Muscle layer of colon (tissue), 2 donors: ENCODE measurements at regions not wholly inside any gene's neighbourhood (a gene's known extent, or its start where the extent isn't known, plus 50 kb on each side); places are given as distances from the start of the nearest gene placed in this dataset.

Experiments used
- H3K27ac ChIP-seq: one replicate; pipeline ENCODE4 v1.7.0; 2013; ENCODE audit warnings: low read depth, mild to moderate bottlenecking, low read length, moderate library complexity
- H3K27me3 ChIP-seq, 2 donors: one replicate each; pipeline ENCODE4 v1.7.0; 2013; ENCODE audit warnings: low read length in 2 of 2, mild to moderate bottlenecking in 2 of 2; ENCODE audit not compliant: insufficient read depth in 2 of 2, control insufficient read depth in 1 of 2
- H3K36me3 ChIP-seq: one replicate; pipeline ENCODE4 v1.7.0; 2013; ENCODE audit warnings: mild to moderate bottlenecking, low read length; ENCODE audit not compliant: insufficient read depth
- H3K4me1 ChIP-seq: one replicate; pipeline ENCODE4 v1.7.0; 2013; ENCODE audit warnings: mild to moderate bottlenecking, low read length; ENCODE audit not compliant: insufficient read depth
- H3K4me3 ChIP-seq, 2 donors: one replicate each; pipeline ENCODE4 v1.7.0; 2013; ENCODE audit warnings: low read length in 2 of 2, low read depth in 1 of 2, mild to moderate bottlenecking in 1 of 2, moderate library complexity in 1 of 2
- H3K9ac ChIP-seq: one replicate; pipeline ENCODE4 v1.7.0; 2013; ENCODE audit warnings: low read length
- H3K9me3 ChIP-seq: one replicate; pipeline ENCODE4 v1.7.0; 2013; ENCODE audit warnings: mild to moderate bottlenecking, low read length
- donor health status: abdominal sarcoma.
- donor health status: Adenocarcinoma of cecum.

- Histone ChIP-seq H3K27ac (no peak overlapping the region), H3K9ac (no peak overlapping the region), H3K4me1 (no peaks in the 10 kb centered on the region), H3K4me3 (no peak overlapping the region), H3K9me3 (no peaks in the 10 kb centered on the region), H3K36me3 (no peaks in the 10 kb centered on the region), H3K27me3 (no peaks in the 10 kb centered on the region)
These were observed 164.7 kb upstream of the B3GAT1 start for GRCh38 chr11:134576721-134577171.

DNA sequence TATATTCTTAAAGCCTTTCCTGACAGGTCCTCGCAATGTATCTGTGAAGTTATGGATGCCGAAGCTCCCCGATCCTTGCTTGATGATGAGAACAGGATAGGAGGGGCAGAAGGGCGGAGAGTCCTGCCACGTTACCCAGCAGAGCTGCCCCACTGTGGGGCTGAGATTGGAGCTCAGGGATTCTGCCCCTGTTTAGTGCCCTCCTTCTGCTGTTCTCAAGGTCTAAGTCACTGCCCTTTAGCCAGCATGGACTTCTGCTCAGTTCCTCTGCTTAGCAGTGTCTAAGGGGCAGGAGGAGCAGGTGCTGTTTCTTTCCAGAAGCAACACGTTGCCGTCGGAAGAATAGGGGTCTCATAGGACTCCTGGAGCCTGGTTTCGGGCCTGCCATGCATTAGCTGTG, 164.2 kb upstream of the B3GAT1 start:
- H3K27me3 ChIP-seq: no peaks in the 10 kb centered on the region
- H3K9me3 ChIP-seq: no peaks in the 10 kb centered on the region
- no peak overlapping the region for H3K4me3 ChIP-seq
- H3K4me1 ChIP-seq: no peaks in the 10 kb centered on the region
- no peak overlapping the region for H3K9ac ChIP-seq
- no peak overlapping the region for H3K27ac ChIP-seq
- no peaks in the 10 kb centered on the region for H3K36me3 ChIP-seq

DNA sequence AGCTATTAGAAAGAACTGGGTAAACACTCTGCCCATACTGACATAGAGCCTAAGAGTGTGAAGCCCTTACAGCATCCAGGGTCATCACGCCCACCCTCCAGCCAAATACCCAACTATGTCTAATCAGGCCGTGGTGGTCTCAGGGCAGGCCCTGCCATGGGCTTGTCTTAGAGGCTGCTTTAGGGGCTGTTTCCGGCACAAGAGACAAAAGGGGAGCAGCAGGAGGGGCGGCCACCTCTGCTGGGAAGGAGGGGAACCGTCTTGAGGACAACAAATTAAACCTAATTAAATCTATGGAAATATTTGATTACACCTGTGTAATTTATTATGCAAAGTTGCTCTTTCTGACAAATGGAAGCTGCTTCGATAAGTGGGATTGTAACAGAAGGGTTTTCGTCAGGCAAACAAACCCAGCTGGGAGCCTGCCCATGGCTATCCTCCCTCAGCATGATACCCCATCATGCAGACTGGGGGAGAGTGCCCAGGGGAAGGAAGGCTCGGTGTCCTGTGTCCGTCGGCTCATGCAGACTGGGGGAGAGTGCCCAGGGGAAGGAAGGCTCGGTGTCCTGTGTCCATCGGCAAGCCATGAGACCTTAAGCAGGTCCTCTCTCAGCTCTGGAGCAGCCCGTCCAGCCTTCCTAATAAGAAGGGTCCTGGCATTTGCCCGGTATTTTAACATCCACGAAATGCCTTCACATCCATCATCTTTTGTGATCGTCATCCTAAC, 163.6 kb upstream of the B3GAT1 start:
- H3K9me3 ChIP-seq: no peaks in the 10 kb centered on the region
- no peak overlapping the region for H3K4me3 ChIP-seq
- H3K36me3 ChIP-seq: no peaks in the 10 kb centered on the region
- H3K27me3 ChIP-seq: no peaks in the 10 kb centered on the region
- no peaks in the 10 kb centered on the region for H3K4me1 ChIP-seq
- no peak overlapping the region for H3K27ac ChIP-seq
- no peak overlapping the region for H3K9ac ChIP-seq

- no peak overlapping the region for H3K4me3 ChIP-seq
- H3K36me3 ChIP-seq: no peaks in the 10 kb centered on the region
These were observed 162.9 kb upstream of the B3GAT1 start for GRCh38 chr11:134574947-134575346.

DNA sequence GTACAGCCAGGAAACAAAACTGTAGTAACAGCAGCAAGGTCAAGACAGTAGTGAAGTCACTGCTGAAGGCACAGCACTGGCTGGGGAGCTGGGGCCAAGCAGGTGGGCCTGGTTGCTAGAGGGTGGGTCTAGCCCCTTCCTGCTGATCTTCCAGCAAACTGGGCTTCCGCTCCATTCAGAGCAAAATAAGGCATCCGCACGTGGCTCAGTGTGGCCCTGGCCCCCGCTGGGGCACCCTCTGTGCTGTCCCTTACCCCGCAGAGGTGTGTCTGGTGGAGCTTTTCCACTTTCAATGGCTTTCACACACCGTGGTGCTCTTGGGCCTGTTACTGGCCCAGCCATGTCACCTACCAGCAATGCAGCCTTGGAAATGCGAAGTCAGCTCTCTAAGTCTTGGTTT, 162.4 kb upstream of the B3GAT1 start:
- no peaks in the 10 kb centered on the region for H3K4me1 ChIP-seq
- H3K27me3 ChIP-seq: no peaks in the 10 kb centered on the region
- no peaks in the 10 kb centered on the region for H3K9me3 ChIP-seq
- H3K36me3 ChIP-seq: no peaks in the 10 kb centered on the region
- no peak overlapping the region for H3K4me3 ChIP-seq
- H3K27ac ChIP-seq: no peak overlapping the region
- H3K9ac ChIP-seq: no peak overlapping the region

More at GRCh38 chr11:134574947-134575346, 162.9 kb upstream of the B3GAT1 start:
- Histone ChIP-seq H3K27ac (no peak overlapping the region), H3K9me3 (no peaks in the 10 kb centered on the region), H3K9ac (no peak overlapping the region), H3K27me3 (no peaks in the 10 kb centered on the region), H3K4me1 (no peaks in the 10 kb centered on the region)

DNA sequence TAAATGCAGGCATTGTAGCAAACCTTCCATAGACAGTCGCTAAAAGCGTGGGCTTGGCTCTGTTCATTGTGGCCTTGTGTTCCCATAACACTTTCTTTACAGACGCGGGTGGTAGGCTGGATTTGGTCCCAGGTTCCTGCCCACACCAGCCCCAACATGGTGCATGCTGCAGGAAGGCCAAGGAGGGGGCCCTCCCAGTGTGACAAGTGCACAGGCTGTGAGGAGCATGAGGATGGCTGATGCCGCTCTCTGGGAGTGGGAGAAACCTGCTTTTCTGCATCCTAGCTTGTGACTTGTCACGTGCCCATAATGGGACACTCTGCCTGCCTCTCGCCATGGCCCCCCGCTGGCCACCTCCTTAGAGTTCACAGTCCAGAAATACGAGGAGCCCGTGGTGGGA, 161.8 kb upstream of the B3GAT1 start:
- H3K9ac ChIP-seq: no peak overlapping the region
- no peaks in the 10 kb centered on the region for H3K36me3 ChIP-seq
- H3K27me3 ChIP-seq: no peaks in the 10 kb centered on the region
- H3K4me3 ChIP-seq: no peak overlapping the region
- H3K4me1 ChIP-seq: no peaks in the 10 kb centered on the region
- no peak overlapping the region for H3K27ac ChIP-seq
- H3K9me3 ChIP-seq: no peaks in the 10 kb centered on the region

- no peaks in the 10 kb centered on the region for H3K9me3 ChIP-seq
- no peak overlapping the region for H3K27ac ChIP-seq
- H3K36me3 ChIP-seq: no peaks in the 10 kb centered on the region
- H3K9ac ChIP-seq: no peak overlapping the region
- H3K4me3 ChIP-seq: no peak overlapping the region
- H3K4me1 ChIP-seq: no peaks in the 10 kb centered on the region
- H3K27me3 ChIP-seq: no peaks in the 10 kb centered on the region
These were observed 161.0 kb upstream of the B3GAT1 start for GRCh38 chr11:134572741-134573675.

DNA sequence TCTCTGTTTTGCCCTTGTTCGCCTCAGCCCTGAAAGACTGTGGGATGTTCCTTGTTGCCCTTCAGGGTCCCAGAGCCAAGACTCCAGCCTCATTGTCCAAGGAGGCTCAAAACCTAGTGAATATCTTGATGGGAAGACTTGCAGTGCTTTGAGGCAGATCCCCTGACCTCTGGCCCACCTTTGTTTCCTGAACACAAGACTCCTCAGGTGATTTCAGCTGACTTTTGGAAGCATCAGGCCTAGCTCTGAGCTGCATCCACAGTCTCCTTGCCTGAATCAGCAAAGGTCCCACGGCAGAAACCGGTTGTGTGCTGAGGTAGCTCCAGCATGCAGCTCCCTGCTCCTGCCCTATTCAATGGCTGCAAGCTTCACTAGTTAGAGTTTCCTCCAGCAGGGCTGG, 159.3 kb upstream of the B3GAT1 start:
- Histone ChIP-seq H3K4me3 (no peak overlapping the region), H3K36me3 (no peaks in the 10 kb centered on the region), H3K27me3 (no peaks in the 10 kb centered on the region), H3K27ac (no peak overlapping the region), H3K9me3 (no peaks in the 10 kb centered on the region), H3K4me1 (no peaks in the 10 kb centered on the region), H3K9ac (no peak overlapping the region)

GRCh38 chr11:134569195-134569594, 157.2 kb upstream of the B3GAT1 start:
- Histone ChIP-seq H3K9ac (no peak overlapping the region), H3K27me3 (no peaks in the 10 kb centered on the region), H3K4me3 (no peak overlapping the region), H3K9me3 (no peaks in the 10 kb centered on the region), H3K4me1 (no peaks in the 10 kb centered on the region), H3K36me3 (no peaks in the 10 kb centered on the region), H3K27ac (no peak overlapping the region)

DNA sequence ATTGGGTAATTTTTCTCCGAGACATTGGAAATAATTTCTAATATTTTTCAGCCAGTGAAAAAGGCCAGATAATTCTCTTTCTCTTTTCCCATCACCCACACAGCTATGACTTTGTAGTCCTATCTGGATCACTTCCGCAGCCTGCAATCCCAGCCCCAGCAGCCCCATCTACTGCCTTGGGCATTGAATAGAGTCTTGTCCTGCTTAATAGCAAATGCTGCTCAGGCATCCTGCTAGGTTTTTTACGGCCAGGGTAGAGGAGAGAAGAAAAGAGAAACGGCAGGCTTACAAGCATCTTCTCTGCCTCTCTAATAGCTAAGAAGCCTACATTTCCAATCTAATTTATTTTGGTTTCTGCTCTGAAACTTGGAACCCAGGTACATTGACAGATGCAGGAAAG, 154.3 kb upstream of the B3GAT1 start:
- Histone ChIP-seq H3K9ac (no peak overlapping the region), H3K9me3 (no peaks in the 10 kb centered on the region), H3K4me1 (no peaks in the 10 kb centered on the region), H3K4me3 (no peak overlapping the region), H3K36me3 (no peaks in the 10 kb centered on the region), H3K27ac (no peak overlapping the region), H3K27me3 (no peaks in the 10 kb centered on the region)

- no peak overlapping the region for H3K9ac ChIP-seq
- no peaks in the 10 kb centered on the region for H3K4me1 ChIP-seq
- H3K27ac ChIP-seq: no peak overlapping the region
- no peaks in the 10 kb centered on the region for H3K36me3 ChIP-seq
- H3K9me3 ChIP-seq: no peaks in the 10 kb centered on the region
- no peaks in the 10 kb centered on the region for H3K27me3 ChIP-seq
- no peak overlapping the region for H3K4me3 ChIP-seq
These were observed 153.4 kb upstream of the B3GAT1 start for GRCh38 chr11:134565343-134565891.
